SK-N-SH treated with all-trans-retinoic acid at 6 μM for 48 hours (cell line): ENCODE measurements at regions not wholly inside any gene's neighbourhood (a gene's known extent, or its start where the extent isn't known, plus 50 kb on each side); places are given as distances from the start of the nearest gene placed in this dataset.

Source experiments
- ARNTL ChIP-seq: fragments of 450-650 bp; formaldehyde crosslinking; IDR thresholded peaks from 2 replicates; pipeline ENCODE4 v1.5.0; 2020; ENCODE audit warnings: low read depth, mild to moderate bottlenecking, moderate library complexity, borderline replicate concordance
- CSDC2 ChIP-seq: fragments of 250-450 bp; sonication (Bioruptor Pico); IDR thresholded peaks from 2 replicates; pipeline ENCODE4 v1.5.0; 2020; ENCODE audit warnings: mild to moderate bottlenecking, moderate library complexity
- CSRNP3 ChIP-seq: fragments of 250-450 bp; sonication (Bioruptor Pico); IDR thresholded peaks from 2 replicates; pipeline ENCODE4 v1.5.1; 2021; ENCODE audit warnings: mild to moderate bottlenecking, moderate library complexity
- ESRRG ChIP-seq: fragments of 250-450 bp; sonication (Bioruptor Pico); IDR thresholded peaks from 2 replicates; pipeline ENCODE4 v1.6.1; 2021; ENCODE audit warnings: mild to moderate bottlenecking
- OSR1 ChIP-seq: fragments of 250-450 bp; sonication (Bioruptor Pico); IDR thresholded peaks from 2 replicates; pipeline ENCODE4 v1.8.0; 2022; ENCODE audit warnings: moderate library complexity, mild to moderate bottlenecking, inconsistent platforms
- ZNF565 ChIP-seq: fragments of 450-650 bp; formaldehyde crosslinking; conservative IDR thresholded peaks from 2 replicates; pipeline ENCODE4 v1.5.0; 2020; ENCODE audit warnings: low read depth, mild to moderate bottlenecking, moderate library complexity

- TF ChIP-seq CSDC2 (no peak), OSR1 (no peak), ZNF565 (no peak), ARNTL (CRISPR knock-in tag) (no peak), ESRRG (CRISPR knock-in tag) (no peak), CSRNP3 (CRISPR knock-in tag) (no peak)
Observed at GRCh38 chr1:14541348-14541747, 57.1 kb upstream of the KAZN start.
